PC-9 (cell line): ENCODE measurements at regions not wholly inside any gene's neighbourhood (a gene's known extent, or its start where the extent isn't known, plus 50 kb on each side); places are given as distances from the start of the nearest gene placed in this dataset.

Experiments
- EZH2 ChIP-seq: fragments of 200-600 bp; sonication (generic); IDR thresholded peaks from 2 replicates; pipeline ENCODE4 v1.8.0; 2017; ENCODE audit warnings: antibody characterized with exemption, low read depth
- TF ChIP-seq, protein P1 (sequence below): fragments of 200-600 bp; sonication (generic); conservative IDR thresholded peaks from 2 replicates; pipeline ENCODE4 v1.6.1; 2017; ENCODE audit warnings: mixed run types, antibody characterized with exemption, mild to moderate bottlenecking, moderate library complexity

DNA sequence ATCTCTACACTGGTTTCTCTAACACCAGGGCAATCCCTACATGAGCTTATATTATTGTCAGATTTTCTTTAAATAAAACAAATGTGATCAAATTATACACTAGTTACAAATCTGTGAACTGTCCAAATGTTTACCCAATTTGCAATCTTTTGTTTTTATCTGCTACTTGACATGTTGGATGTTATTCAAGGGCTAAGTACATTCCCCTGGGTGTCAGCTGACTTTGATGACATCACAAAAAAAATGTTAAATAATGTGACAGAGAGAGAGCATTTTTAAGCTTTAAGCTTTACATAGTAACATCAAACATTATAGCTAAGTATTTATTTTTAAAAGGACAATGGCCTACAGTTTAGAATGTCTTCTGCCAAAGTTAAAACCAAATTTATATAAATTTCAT lies 431.3 kb upstream of the PKN2 start:
- TF ChIP-seq, protein P1, sequence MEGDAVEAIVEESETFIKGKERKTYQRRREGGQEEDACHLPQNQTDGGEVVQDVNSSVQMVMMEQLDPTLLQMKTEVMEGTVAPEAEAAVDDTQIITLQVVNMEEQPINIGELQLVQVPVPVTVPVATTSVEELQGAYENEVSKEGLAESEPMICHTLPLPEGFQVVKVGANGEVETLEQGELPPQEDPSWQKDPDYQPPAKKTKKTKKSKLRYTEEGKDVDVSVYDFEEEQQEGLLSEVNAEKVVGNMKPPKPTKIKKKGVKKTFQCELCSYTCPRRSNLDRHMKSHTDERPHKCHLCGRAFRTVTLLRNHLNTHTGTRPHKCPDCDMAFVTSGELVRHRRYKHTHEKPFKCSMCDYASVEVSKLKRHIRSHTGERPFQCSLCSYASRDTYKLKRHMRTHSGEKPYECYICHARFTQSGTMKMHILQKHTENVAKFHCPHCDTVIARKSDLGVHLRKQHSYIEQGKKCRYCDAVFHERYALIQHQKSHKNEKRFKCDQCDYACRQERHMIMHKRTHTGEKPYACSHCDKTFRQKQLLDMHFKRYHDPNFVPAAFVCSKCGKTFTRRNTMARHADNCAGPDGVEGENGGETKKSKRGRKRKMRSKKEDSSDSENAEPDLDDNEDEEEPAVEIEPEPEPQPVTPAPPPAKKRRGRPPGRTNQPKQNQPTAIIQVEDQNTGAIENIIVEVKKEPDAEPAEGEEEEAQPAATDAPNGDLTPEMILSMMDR: no peak
- no peak for TF ChIP-seq EZH2
